D721Med (cell line): ENCODE measurements at regions not wholly inside any gene's neighbourhood (a gene's known extent, or its start where the extent isn't known, plus 50 kb on each side); places are given as distances from the start of the nearest gene placed in this dataset.

ENCODE experiments used
- DNase-seq: peaks from one replicate; pipeline ENCODE4 v3.0.0; 2011; ENCODE audit warnings: low spot score; ENCODE audit not compliant: insufficient read length
- FAIRE-seq: peaks from 2 replicates; lab custom pipeline; 2011; peaks lifted over from hg19 to GRCh38; lab: Jason Lieb, UNC
- TF ChIP-seq, protein P1 (sequence below): IDR thresholded peaks from 2 replicates; pipeline ENCODE4 v1.5.1; 2012; ENCODE audit warnings: mild to moderate bottlenecking, control low read depth; ENCODE audit not compliant: insufficient read depth; ENCODE audit errors: missing control alignments

DNA sequence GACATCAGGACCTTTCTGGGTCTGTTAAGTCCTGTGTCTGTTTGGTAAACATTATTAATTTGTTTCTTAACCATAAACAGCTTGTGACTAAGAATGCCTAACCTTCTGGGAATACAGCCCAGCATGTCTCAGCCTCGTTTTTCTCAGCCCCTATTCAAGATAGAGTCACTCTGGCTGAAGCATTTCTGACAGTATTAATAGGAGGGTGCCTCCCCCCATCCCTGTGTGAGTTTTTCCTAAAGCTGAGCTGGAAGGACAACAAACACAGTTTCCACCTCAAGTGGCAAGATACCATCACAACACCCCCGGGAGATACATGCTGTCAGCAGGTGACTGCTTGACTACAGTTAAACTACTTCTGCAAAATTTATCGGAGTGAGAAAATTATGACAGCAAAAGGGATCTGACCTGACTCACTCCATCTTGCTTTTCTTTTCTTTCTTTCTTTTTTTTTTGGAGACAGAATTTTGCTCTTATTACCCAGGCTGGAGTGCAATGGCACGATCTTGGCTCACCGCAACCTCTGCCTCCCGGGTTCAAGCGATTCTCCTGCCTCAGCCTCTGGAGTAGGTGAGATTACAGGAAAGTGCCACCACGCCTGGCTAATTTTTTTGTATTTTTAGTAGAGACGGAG is 59.3 kb upstream of the ABCC4 start:
- no peak for FAIRE-seq
- DNase-seq, result no peak
- TF ChIP-seq, protein P1, sequence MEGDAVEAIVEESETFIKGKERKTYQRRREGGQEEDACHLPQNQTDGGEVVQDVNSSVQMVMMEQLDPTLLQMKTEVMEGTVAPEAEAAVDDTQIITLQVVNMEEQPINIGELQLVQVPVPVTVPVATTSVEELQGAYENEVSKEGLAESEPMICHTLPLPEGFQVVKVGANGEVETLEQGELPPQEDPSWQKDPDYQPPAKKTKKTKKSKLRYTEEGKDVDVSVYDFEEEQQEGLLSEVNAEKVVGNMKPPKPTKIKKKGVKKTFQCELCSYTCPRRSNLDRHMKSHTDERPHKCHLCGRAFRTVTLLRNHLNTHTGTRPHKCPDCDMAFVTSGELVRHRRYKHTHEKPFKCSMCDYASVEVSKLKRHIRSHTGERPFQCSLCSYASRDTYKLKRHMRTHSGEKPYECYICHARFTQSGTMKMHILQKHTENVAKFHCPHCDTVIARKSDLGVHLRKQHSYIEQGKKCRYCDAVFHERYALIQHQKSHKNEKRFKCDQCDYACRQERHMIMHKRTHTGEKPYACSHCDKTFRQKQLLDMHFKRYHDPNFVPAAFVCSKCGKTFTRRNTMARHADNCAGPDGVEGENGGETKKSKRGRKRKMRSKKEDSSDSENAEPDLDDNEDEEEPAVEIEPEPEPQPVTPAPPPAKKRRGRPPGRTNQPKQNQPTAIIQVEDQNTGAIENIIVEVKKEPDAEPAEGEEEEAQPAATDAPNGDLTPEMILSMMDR, result no peak

DNA sequence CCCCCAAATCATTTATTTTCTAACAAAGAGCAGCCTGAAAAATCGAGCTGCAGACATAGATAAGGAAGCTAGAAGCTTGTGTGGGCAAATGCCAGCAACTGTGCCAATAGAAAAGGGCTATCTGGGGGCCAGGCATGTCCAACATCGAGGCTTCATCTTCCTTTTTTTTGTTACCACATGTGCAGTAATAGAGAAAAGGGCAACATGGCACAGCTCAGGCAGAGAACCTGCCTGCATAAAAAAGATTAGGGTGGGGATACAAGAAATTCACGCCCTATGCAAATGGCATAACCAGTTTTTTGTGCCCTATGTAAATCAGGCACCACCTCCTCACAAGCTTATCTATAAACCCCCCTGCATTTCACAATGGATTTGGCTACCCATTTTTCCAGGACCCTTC is 60.4 kb upstream of the ABCC4 start:
- TF ChIP-seq, protein P1, result no peak
- DNase-seq (no peak), FAIRE-seq (no peak)

DNA sequence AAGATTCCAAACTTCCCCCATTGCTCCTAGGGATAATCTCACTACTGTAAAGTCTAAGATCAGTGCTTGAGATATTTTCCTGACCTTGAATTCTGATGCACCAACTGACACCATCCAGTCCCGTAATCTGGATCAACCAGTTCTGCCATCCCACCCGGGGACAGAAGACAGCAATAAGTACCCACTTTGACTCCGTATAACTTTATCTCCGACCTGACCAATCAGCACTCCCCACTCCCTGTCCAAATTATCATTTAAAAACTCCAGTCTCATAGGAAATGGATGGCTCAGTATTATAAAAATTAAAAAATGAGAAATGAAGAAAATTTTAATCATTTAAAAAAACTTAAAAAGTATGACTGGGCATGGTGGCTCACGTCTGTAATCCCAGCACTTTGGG is 61.4 kb upstream of the ABCC4 start:
- FAIRE-seq (no peak), DNase-seq (no peak)
- TF ChIP-seq, protein P1, result no peak

DNA sequence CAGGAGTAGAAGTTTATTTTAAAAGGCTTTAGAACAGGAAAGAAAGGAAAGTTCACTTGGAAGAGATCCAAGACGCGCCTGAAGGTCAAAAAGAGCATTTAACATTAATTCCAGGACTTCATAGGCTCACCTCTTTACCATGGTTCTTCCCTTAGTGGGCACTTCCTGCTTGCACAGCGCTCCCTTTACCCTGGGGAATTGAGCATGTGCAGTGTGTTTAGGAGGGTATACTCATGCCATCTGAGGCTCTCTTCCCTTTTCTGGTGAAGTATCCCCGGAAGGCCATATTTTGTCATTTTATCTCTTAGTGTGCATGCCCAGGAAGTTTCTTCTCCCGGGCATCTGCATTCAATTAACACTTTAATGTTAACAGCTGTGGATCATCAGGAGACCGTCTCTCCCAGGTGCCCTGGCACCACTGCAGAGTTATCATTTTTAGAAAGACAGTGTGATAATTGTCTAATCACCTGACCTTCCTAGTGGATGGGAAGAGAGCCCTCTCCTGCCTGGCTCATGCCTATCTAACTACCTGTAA is 66.1 kb upstream of the ABCC4 start:
- FAIRE-seq, result no peak
- TF ChIP-seq, protein P1, result no peak

DNA sequence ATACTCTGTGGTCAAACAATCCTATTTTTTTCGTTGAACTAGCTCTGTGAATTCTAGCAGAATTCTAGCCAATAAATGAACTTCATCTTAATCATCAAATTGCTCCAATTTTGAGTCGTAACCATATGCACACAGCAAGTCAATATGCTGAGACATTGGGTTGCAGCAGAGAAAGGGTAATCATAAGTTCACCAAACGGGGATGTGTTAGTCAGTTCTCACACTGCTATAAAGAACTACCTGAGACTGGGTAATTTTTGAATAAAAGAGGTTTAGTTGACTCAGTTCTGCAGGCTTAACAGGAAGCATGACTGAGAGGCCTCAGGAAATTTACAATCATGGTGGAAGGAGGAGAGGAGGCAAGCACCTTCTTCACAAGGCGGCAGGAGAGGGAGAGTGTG is 67.7 kb upstream of the ABCC4 start:
- TF ChIP-seq, protein P1, result no peak
- DNase-seq (no peak), FAIRE-seq (no peak)

More for the DNA sequence above, 66.1 kb upstream of the ABCC4 start:
- DNase-seq, result no peak

DNA sequence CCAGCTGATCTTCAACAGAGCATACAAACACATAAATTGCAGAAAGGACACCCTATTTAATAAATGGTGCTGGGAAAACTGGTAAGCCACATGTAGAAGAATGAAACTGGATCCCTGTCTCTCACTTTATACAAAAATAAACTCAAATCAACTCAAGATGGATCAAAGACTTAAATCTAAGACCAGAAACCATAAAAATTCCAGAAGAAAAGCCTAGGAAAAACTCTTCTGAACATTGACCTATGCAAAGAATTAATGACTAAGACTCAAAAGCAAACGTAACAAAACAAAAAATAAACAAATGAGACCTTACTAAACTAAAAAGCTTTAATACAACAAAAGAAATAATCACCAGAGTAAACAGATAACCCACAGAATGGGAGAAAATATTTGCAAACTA is 74.5 kb upstream of the ABCC4 start:
- no peak for FAIRE-seq
- TF ChIP-seq, protein P1, result no peak
- DNase-seq, result no peak

DNA sequence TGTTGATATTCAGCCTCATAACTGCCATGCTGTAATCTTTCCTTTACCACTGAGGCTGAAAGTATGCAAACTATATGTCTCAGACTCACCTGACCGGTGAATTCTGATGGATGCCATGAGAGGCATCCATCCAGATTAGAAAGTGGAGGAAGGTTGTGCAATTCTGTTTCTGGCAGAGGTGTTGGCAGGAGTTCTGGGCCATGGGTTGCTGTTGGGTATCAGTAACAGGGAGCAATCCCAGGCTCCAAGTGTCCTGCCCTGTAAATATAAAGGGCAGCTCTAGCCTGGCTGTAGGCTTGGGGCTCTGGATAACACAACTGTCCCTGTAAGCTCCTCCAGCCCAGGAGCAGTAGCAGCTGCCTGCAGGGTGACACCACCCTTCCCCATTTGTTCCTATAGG is 77.4 kb upstream of the ABCC4 start:
- FAIRE-seq, result no peak

More for the DNA sequence above, 77.4 kb upstream of the ABCC4 start:
- no peak for DNase-seq
- TF ChIP-seq, protein P1, result no peak
